ENCODE measurements at regions not wholly inside any gene's neighbourhood (a gene's known extent, or its start where the extent isn't known, plus 50 kb on each side); places are given as distances from the start of the nearest gene placed in this dataset.

DNA sequence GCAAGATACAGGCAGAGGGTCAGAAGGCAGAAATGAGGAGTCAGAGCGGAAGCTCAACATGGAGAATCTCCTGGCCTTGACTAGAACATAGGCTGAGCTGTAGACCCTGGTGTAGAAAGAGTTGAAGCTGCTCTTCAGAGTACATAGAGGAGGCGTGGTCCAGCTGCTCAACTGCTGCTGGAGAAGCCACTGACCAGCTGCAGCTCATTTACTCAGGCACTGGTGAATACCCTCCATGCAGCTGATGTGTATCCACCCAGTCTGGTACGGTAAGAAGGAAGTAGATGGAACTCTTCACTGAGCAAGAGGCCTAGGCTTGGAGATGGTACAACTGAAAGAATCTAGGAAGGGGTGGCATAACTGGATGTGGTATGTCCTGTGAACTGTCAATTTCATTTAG is 148.8 kb upstream of the DHRS4 start:
- peaks cover 2% of the 10 kb centered on the region; the same call in 1 of the 2 replicates for H3K27me3 Mint-ChIP-seq (ENCODE audit: low read depth)
- no CpG with 5 or more reads among the region's 3 CpGs for WGBS (ENCODE audit: extremely low coverage, insufficient read length, low lambda C conversion rate)
- Histone ChIP-seq H3K79me2 (ENCODE audit: insufficient read depth, low read length) (no peaks in the 10 kb centered on the region), H2BK120ac (ENCODE audit: low read depth, low read length, poor library complexity, severe bottlenecking) (no peak overlapping the region), H3K27me3 (ENCODE audit: insufficient read depth, low read length) (no peaks in the 10 kb centered on the region), H3K56ac (ENCODE audit: insufficient read length, low read depth, low read length) (no peak overlapping the region), H4K8ac (replicated peaks; ENCODE audit: insufficient read length, low read depth, low read length) (no peak overlapping the region), H3K9ac (ENCODE audit: extremely low read depth, insufficient read length, low read length) (no peak overlapping the region), H3K4me1 (ENCODE audit: insufficient read depth, low read length) (no peaks in the 10 kb centered on the region), H3K27ac (ENCODE audit: insufficient read length, low read depth, low read length) (no peak overlapping the region), H4K91ac (ENCODE audit: insufficient read length, low read depth, low read length) (no peak overlapping the region), H4K20me1 (ENCODE audit: control insufficient read depth, insufficient read depth, insufficient read length) (no peaks in the 10 kb centered on the region), H2AK5ac (ENCODE audit: insufficient read length, low read length) (no peak overlapping the region), H3K23me2 (ENCODE audit: insufficient read length, low read depth, low read length, poor library complexity, severe bottlenecking) (no peaks in the 10 kb centered on the region), H4K5ac (ENCODE audit: insufficient read length, low read depth, low read length) (no peak overlapping the region), H3T11ph (ENCODE audit: low read length) (no peak overlapping the region), H2BK15ac (ENCODE audit: low read depth, low read length) (no peak overlapping the region), H3K79me1 (ENCODE audit: insufficient read depth, low read depth, low read length, poor library complexity, severe bottlenecking) (no peaks in the 10 kb centered on the region), H3K9me3 (ENCODE audit: control insufficient read depth, low read depth, low read length) (peaks cover 15% of the 10 kb centered on the region), H2AFZ (ENCODE audit: low read length) (no peak overlapping the region), H3K4ac (ENCODE audit: low read depth, low read length) (no peak overlapping the region), H3K4me2 (ENCODE audit: insufficient read depth, insufficient read length, low read length) (no peak overlapping the region), H3K18ac (ENCODE audit: insufficient read length, low read depth, low read length) (no peak overlapping the region), H3K14ac (ENCODE audit: insufficient read depth, low read length) (no peak overlapping the region), H2BK12ac (ENCODE audit: insufficient read length, low read depth, low read length) (no peak overlapping the region), H2BK20ac (ENCODE audit: low read depth, low read length, poor library complexity, severe bottlenecking) (no peak overlapping the region), H3K23ac (ENCODE audit: insufficient read length, low read depth, low read length) (no peak overlapping the region), H2BK5ac (ENCODE audit: insufficient read length, low read length) (no peak overlapping the region)
- H3K9me3 Mint-ChIP-seq, result peaks cover 13 to 88% of the 10 kb centered on the region in 2 experiments
- H3K4me1 Mint-ChIP-seq, result no peaks in the 10 kb centered on the region
- no peak overlapping the region for H3K27ac Mint-ChIP-seq
- no peak for DNase-seq
- H3K4me3 Mint-ChIP-seq, result no peak overlapping the region
- TF ChIP-seq, protein P1, sequence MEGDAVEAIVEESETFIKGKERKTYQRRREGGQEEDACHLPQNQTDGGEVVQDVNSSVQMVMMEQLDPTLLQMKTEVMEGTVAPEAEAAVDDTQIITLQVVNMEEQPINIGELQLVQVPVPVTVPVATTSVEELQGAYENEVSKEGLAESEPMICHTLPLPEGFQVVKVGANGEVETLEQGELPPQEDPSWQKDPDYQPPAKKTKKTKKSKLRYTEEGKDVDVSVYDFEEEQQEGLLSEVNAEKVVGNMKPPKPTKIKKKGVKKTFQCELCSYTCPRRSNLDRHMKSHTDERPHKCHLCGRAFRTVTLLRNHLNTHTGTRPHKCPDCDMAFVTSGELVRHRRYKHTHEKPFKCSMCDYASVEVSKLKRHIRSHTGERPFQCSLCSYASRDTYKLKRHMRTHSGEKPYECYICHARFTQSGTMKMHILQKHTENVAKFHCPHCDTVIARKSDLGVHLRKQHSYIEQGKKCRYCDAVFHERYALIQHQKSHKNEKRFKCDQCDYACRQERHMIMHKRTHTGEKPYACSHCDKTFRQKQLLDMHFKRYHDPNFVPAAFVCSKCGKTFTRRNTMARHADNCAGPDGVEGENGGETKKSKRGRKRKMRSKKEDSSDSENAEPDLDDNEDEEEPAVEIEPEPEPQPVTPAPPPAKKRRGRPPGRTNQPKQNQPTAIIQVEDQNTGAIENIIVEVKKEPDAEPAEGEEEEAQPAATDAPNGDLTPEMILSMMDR (conservative IDR thresholded peaks at IDR 0.05), result no peak
- peaks cover 0 to 13% (median 0%) of the 10 kb centered on the region in 3 experiments; a peak in 2 of 7 replicates for H3K36me3 Mint-ChIP-seq (ENCODE audit: insufficient read depth in 1 of 3, low read depth in 3 of 3)
